Lower leg skin (tissue), 3 donors: ENCODE measurements at regions not wholly inside any gene's neighbourhood (a gene's known extent, or its start where the extent isn't known, plus 50 kb on each side); places are given as distances from the start of the nearest gene placed in this dataset.

ENCODE experiments used
- CTCF ChIP-seq, 3 donors: fragments of 450-650 bp; IDR thresholded peaks; one replicate each; pipeline ENCODE4 v1.5.1; 2016; ENCODE audit warnings: antibody characterized with exemption in 3 of 3, mild to moderate bottlenecking in 3 of 3, moderate library complexity in 2 of 3
- POLR2A ChIP-seq, 2 donors: fragments of 450-650 bp; IDR thresholded peaks; one replicate each; pipeline ENCODE4 v1.6.1; 2016 to 2017; ENCODE audit warnings: antibody characterized with exemption in 2 of 2, mild to moderate bottlenecking in 1 of 2, moderate library complexity in 1 of 2

GRCh38 chr7:10245406-10245805 is 728.3 kb upstream of the PHF14 start:
- TF ChIP-seq POLR2A (IDR thresholded peaks at IDR 0.05), result no peak
- no peak for TF ChIP-seq CTCF (IDR thresholded peaks at IDR 0.05)
